ENCODE measurements at regions not wholly inside any gene's neighbourhood (a gene's known extent, or its start where the extent isn't known, plus 50 kb on each side); places are given as distances from the start of the nearest gene placed in this dataset.

DNA sequence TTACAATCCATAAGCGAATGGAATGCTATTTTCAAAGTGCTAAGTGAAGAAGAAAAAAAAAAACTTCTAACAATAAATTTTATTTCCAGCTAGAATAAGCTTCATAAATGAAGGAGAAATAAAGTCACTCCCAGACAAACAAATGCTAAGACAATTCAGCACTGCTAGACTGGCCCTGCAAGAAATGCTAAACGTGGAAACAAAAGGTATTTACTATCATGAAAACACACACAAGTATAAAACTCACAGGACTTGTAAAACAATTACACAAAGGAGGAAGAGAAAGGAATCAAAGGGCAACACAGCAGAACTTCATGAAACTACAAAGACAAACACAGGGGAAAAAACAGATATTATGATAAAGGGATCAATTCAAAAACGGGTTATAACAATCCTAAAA lies 85.8 kb upstream of the NELL2 start:
- DNase-seq (ENCODE audit: low spot score) = no peak

DNA sequence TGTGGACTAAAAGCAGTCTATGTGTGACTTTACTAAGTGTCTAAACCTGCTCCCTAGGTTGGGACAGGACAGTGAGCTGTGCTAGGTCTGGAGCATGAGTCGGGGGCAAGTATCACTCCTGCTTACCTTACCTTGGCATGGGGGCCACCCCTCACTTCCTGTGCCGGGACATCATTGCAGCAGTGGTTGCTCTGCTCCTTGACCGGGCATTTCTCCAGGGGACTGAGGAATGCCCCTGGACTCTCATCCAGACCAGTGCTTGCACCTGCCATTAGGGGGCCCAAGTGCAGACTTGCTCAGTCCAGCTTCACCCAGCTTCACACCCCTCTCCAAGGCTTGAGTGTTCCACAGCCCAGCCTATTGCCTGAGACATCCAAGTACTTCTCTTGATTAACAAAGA lies 84.7 kb upstream of the NELL2 start:
- DNase-seq (ENCODE audit: low spot score) = peak; percentile 23

DNA sequence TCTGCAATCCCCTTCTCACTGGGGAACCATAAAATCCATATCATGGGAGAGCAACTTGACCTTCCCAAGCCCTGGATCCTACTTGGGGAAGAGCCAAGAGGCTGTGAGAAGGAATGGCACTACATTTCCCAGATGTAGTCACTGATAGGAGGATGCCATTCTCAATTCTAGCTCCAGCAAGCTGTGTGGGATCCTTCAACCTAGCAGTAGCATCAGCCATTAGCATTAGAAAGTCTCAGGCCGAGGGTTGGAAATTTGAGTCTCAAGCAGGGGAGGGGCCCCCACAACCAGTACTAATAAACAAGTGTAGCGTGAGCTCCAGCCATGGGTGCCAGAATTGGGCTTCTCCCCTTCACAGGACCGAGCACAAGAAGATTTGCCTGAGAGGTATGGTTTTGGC lies 84.3 kb upstream of the NELL2 start:
- DNase-seq (ENCODE audit: low spot score) = no peak

DNA sequence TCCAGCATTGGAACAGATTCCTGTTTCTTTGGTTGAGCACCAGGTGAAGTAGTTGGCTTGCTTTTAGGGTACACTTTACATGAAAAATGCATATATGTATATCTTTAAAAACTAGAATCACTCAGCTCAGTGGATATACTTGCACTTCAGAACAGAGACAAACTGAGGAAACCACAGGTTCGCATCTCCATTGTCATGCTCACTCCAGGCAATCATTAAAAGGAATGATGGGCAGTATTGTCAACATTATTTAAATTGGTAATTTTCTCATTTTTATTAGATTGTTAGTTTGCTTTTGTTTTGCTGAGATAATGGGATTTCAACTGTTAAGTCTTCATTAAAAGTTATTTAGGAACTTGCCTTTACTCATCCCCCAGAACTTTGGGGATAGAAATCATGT lies 71.0 kb upstream of the NELL2 start:
- no peak for DNase-seq (ENCODE audit: low spot score)

DNA sequence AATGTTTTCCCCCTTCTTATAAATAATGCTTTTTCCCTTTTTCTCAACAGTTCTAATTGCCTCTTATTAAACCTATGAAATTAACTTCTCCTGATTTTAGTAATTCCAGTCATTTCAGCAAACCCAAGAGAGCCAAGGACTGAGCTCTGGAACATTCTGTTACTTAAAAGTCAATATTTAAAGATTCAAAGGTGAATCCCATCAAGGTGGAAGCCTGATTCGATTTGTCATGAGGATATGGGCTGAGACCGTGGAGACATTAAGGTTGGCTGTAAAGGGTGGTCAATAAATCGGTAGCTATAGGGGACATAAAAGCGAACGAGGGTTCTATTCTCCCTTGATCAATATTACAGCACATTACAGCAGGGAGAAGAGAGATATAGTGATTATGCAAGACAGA lies 66.6 kb upstream of the NELL2 start:
- no peak for DNase-seq (ENCODE audit: low spot score)

DNA sequence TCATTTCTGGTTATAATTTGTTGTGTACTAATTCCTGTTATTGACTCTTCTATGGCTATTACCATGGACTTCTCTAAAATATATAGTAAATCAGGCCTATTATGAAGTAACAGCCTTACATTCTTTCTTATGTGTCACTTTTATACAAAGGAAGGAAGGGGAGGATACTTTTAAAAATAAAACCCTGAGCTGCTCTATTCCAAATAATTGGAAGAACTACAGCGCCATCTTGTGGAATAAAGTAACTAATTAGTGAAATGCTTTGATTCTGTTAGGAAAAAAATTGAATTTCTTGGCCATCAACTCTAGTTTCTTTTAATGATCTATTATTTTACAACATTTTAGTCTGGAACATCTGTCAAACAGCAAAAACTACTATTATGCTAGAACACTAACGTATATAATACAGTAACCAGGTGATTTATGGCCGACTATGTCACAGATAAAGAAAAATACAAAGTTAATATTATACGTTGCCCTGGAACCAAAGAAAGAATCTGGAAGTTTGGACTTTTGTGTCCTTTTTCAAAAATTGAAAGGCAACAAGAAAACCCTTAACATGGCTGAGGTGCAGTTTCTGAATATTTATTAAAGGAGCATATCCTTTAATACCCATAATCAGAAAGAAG lies 55.0 kb upstream of the NELL2 start:
- no peak for DNase-seq (ENCODE audit: low spot score)

DNA sequence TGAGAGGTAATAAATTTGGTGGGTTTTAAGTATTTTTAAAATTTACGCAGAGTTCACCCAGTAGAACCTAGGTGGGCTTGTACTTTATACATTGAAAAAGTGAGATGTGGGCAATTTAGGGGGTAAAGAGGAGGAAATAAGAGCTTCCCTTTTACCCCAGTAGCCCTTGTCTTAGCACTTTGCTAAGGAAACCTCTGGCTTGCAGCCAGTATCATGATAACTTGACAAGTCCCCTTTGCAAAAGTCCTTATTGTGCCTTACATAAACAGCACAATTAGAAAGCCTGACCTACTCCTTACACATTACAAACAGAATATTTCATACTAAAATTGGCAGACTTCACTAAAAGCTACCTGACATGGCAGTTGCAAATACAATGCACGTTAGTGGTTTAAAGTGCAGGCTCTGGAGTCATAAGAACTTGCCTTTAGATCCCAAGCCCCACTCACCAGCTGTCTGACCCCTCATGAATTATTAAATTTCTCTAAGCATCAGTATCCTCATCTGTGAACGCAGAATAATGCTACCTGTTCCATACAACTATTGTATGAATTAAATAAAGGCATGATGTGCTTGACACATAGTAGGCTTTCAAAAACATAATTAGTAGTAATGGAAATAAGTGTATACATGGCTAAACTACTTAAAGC lies 53.2 kb upstream of the NELL2 start:
- DNase-seq (ENCODE audit: low spot score) = no peak

Data from HuH-7 (cell line).